ENCODE measurements at regions not wholly inside any gene's neighbourhood (a gene's known extent, or its start where the extent isn't known, plus 50 kb on each side); places are given as distances from the start of the nearest gene placed in this dataset.

DNA sequence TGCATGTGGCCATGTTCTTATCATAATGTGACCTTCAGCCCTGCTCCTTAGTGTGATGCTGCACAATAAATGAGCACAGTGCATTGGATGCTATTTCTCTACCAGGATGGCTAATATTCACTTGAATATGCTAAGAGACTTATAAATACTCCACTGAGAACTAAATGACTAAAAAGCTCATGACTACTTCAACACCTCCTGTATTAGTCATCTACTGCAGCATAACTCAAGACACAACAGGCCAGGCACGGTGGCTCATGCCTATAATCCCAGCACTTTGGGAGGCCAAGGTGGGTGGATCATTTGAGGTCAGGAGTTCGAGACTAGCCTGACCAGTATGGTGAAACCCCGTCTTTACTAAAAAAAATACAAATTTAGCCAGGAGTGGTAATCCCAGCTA is 213.4 kb downstream of the RND3 start:
- TF ChIP-seq, protein P1, sequence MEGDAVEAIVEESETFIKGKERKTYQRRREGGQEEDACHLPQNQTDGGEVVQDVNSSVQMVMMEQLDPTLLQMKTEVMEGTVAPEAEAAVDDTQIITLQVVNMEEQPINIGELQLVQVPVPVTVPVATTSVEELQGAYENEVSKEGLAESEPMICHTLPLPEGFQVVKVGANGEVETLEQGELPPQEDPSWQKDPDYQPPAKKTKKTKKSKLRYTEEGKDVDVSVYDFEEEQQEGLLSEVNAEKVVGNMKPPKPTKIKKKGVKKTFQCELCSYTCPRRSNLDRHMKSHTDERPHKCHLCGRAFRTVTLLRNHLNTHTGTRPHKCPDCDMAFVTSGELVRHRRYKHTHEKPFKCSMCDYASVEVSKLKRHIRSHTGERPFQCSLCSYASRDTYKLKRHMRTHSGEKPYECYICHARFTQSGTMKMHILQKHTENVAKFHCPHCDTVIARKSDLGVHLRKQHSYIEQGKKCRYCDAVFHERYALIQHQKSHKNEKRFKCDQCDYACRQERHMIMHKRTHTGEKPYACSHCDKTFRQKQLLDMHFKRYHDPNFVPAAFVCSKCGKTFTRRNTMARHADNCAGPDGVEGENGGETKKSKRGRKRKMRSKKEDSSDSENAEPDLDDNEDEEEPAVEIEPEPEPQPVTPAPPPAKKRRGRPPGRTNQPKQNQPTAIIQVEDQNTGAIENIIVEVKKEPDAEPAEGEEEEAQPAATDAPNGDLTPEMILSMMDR (IDR thresholded peaks at IDR 0.05): no peak
- no peak for TF ChIP-seq POLR2A (IDR thresholded peaks at IDR 0.05)
- WGBS, 2 donors: 63% methylated on average over 3 of the region's 3 CpGs
- no peaks in the 10 kb centered on the region for H3K36me3 ChIP-seq (ENCODE audit: low read depth, missing control alignments)
- no peak overlapping the region for H3K27ac ChIP-seq
- H3K9me3 ChIP-seq: no peaks in the 10 kb centered on the region
- no peak overlapping the region for H3K4me3 ChIP-seq
- no peaks in the 10 kb centered on the region for H3K4me1 ChIP-seq
- intact Hi-C loops (cut with DNase I; ENCODE audit: low total_unique reads): no loop called here
- H3K27me3 ChIP-seq: no peaks in the 10 kb centered on the region
- no peak for DNase-seq

DNA sequence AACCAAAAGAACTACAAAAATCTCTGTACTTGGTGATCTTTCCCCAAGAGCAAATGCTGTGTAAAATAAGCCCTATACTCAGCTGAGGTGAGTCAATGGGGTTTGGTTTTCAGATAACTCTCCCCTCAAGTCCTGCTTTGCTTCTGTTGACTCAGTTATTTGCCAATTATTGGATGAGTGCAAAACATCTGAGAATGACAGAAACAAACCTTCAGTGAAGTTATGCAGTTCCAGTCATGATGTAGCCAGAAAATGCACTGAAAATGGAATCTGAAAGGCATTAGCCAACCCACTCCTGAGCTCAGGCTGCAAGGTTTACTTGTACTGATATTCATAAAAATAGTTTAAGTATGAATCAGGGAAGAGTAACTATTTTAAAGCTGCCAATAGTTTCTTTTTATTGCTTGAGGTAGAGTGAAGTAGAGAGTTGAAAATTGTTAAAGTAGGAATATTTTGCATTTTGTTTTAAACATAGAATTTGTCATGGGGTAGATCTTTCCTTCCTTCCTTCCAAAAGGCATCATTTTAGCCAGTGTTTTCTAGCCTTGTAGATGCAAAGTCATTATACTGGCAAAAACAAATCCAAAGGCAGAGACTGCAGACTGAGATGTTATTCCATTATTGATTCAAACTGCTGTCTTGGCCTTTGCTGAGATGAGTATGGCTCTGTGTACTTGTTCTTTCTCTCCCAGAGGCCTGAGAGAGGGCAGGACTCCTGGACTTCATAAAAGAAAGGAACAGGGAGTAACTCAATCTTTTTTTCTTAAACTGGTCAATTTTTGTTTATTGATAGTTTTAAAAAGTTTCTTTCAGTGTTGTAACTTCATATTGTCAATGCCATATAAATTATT is 215.3 kb downstream of the RND3 start:
- no peak for TF ChIP-seq POLR2A (IDR thresholded peaks at IDR 0.05)
- TF ChIP-seq, protein P1 (IDR thresholded peaks at IDR 0.05): no peak
- H3K27ac ChIP-seq: no peak overlapping the region
- no peak for DNase-seq
- intact Hi-C loops (cut with DNase I; ENCODE audit: low total_unique reads): no loop called here
- H3K36me3 ChIP-seq (ENCODE audit: low read depth, missing control alignments): no peaks in the 10 kb centered on the region
- H3K27me3 ChIP-seq: no peaks in the 10 kb centered on the region
- H3K4me3 ChIP-seq: no peak overlapping the region
- no peaks in the 10 kb centered on the region for H3K4me1 ChIP-seq
- H3K9me3 ChIP-seq: no peaks in the 10 kb centered on the region

DNA sequence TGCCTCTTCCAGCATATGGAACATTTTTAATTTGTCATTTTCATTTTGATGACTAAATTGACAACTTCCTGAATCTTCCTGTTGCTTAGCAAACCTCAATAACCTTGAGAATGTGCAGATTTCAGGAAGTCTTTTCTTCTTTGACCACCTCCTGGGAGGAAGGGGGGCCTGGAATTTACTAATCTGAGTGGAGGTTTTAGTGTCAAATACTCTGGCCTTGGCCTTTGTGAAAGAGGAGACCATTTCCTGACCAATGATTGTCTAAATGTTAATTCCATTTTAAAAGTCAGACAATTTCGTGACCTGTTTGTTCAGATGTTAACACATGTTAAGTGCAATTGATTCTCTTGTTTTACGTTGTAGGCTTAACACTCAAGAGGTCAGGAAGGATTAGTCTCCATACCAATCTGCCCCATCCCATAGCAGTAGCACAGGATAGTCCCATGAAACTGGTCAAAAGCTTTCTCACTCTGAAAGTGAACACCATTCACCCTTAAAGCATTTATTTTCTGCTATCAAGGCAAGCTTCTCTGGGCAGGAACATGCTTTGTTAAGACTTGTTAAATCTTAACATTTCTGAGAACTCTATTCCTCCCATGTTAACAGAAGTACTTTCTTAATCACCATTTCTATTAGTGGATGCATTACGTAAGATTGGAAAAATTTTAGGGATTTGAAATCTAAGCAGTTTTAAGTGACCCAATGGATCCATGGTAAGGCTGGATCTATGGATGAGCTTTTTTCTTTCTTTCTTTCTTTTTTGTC is 219.6 kb downstream of the RND3 start:
- WGBS, 2 donors: 78 to 87% methylated on average over 3 of the region's 3 CpGs
- H3K4me1 ChIP-seq: no peaks in the 10 kb centered on the region
- no peaks in the 10 kb centered on the region for H3K36me3 ChIP-seq (ENCODE audit: low read depth, missing control alignments)
- intact Hi-C loops (cut with DNase I; ENCODE audit: low total_unique reads): no loop called here
- no peaks in the 10 kb centered on the region for H3K9me3 ChIP-seq
- no peak overlapping the region for H3K4me3 ChIP-seq
- TF ChIP-seq POLR2A (IDR thresholded peaks at IDR 0.05): no peak
- no peaks in the 10 kb centered on the region for H3K27me3 ChIP-seq
- no peak overlapping the region for H3K27ac ChIP-seq
- DNase-seq: no peak

DNA sequence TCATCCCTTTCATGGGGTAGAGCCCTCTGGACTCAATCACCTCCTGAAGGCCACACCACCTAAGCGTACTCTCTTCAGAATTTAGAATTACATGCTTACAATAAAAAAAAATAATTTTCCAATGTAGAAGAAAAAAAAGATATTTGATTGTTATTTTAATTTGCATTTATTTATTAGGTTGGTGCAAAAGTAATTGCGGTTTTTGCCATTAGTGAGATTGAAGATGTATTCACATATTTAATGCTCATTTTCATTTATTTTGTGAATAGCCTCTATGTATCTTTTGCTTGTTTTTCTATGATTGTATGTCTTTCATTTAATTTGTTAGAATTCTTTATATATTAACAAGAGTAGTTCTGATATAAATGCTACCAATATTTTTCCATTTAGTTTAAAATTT is 220.5 kb downstream of the RND3 start:
- TF ChIP-seq, protein P1 (IDR thresholded peaks at IDR 0.05): no peak
- no peak for TF ChIP-seq POLR2A (IDR thresholded peaks at IDR 0.05)
- Histone ChIP-seq H3K27me3 (no peaks in the 10 kb centered on the region), H3K4me1 (no peaks in the 10 kb centered on the region), H3K36me3 (ENCODE audit: low read depth, missing control alignments) (no peaks in the 10 kb centered on the region), H3K9me3 (no peaks in the 10 kb centered on the region), H3K27ac (no peak overlapping the region), H3K4me3 (no peak overlapping the region)
- DNase-seq: no peak
- intact Hi-C loops (cut with DNase I; ENCODE audit: low total_unique reads): no loop called here
- 98% methylated on average over 2 of the region's 2 CpGs for WGBS, 2 donors

DNA sequence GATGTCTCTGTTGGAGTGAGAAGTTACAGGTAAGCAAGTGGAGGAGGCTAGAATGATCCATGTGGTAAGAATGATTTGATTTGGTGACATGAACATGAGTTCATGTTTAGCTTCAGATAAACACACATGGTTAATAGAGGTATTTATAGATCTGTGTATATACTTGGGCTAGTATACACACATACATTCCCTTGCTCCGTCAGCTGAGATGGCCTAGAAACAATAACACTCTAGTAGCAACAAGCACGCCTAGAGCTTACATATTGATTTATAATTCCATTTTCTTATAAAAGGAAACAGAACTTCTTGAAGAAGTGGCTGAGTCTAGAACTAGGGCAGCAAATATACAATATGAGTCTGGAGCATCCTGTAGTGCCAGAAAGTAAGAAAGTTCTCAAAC is 223.0 kb downstream of the RND3 start:
- H3K4me3 ChIP-seq: no peak overlapping the region
- 93 to 95% methylated on average over 2 of the region's 2 CpGs for WGBS, 2 donors
- no peak for DNase-seq
- no peak overlapping the region for H3K27ac ChIP-seq
- intact Hi-C loops (cut with DNase I; ENCODE audit: low total_unique reads): no loop called here
- TF ChIP-seq, protein P1 (IDR thresholded peaks at IDR 0.05): no peak
- TF ChIP-seq POLR2A (IDR thresholded peaks at IDR 0.05): no peak
- H3K4me1 ChIP-seq: no peaks in the 10 kb centered on the region
- no peaks in the 10 kb centered on the region for H3K9me3 ChIP-seq
- no peaks in the 10 kb centered on the region for H3K27me3 ChIP-seq
- H3K36me3 ChIP-seq (ENCODE audit: low read depth, missing control alignments): no peaks in the 10 kb centered on the region
